ENCODE measurements at regions not wholly inside any gene's neighbourhood (a gene's known extent, or its start where the extent isn't known, plus 50 kb on each side); places are given as distances from the start of the nearest gene placed in this dataset.
"Not testable (repeated sequence)": the region's sequence is repeated elsewhere in the genome, so short reads cannot be mapped to it uniquely, and the experiment has no call there.

- Mint-ChIP-seq H3K9me3 (no peaks in the 10 kb centered on the region), H3K27ac (no peak overlapping the region), H3K4me1 (no peaks in the 10 kb centered on the region), H3K4me3 (no peak overlapping the region), H3K27me3 (peaks cover 29% of the 10 kb centered on the region), H3K36me3 (no peaks in the 10 kb centered on the region)
- DNase-seq: no peak
- CTCF ChIA-PET: no interaction called here
Measured at GRCh38 chr6:163743796-163744195, 329.3 kb downstream of the QKI start.

GRCh38 chr6:163741743-163742363 lies 327.3 kb downstream of the QKI start:
- Mint-ChIP-seq H3K27ac (no peak overlapping the region), H3K27me3 (peaks cover 23% of the 10 kb centered on the region), H3K4me3 (no peak overlapping the region), H3K4me1 (no peaks in the 10 kb centered on the region), H3K36me3 (no peaks in the 10 kb centered on the region), H3K9me3 (no peaks in the 10 kb centered on the region)
- CTCF ChIA-PET: no interaction called here
- DNase-seq: no peak

GRCh38 chr6:163741342-163741741 lies 326.8 kb downstream of the QKI start:
- DNase-seq: no peak
- Mint-ChIP-seq H3K9me3 (no peaks in the 10 kb centered on the region), H3K4me3 (no peak overlapping the region), H3K27me3 (peaks cover 23% of the 10 kb centered on the region), H3K27ac (no peak overlapping the region), H3K4me1 (no peaks in the 10 kb centered on the region), H3K36me3 (no peaks in the 10 kb centered on the region)
- CTCF ChIA-PET: no interaction called here

- CTCF ChIA-PET: no interaction called here
- H3K4me1 Mint-ChIP-seq: no peaks in the 10 kb centered on the region
- H3K27me3 Mint-ChIP-seq: peaks cover 18% of the 10 kb centered on the region
- no peaks in the 10 kb centered on the region for H3K36me3 Mint-ChIP-seq
- H3K27ac Mint-ChIP-seq: no peak overlapping the region
- H3K4me3 Mint-ChIP-seq: no peak overlapping the region
- no peak for DNase-seq
- H3K9me3 Mint-ChIP-seq: no peaks in the 10 kb centered on the region
Measured at GRCh38 chr6:163739966-163740365, 325.4 kb downstream of the QKI start.

- Mint-ChIP-seq H3K27ac (no peak overlapping the region), H3K4me1 (no peaks in the 10 kb centered on the region), H3K27me3 (peaks cover 18% of the 10 kb centered on the region)
Measured at GRCh38 chr6:163739408-163739725, 324.8 kb downstream of the QKI start.

GRCh38 chr6:163738725-163739407 lies 324.3 kb downstream of the QKI start:
- Mint-ChIP-seq H3K27ac (no peak overlapping the region), H3K9me3 (no peaks in the 10 kb centered on the region), H3K4me3 (no peak overlapping the region), H3K27me3 (peaks cover 18% of the 10 kb centered on the region), H3K36me3 (no peaks in the 10 kb centered on the region), H3K4me1 (no peaks in the 10 kb centered on the region)
- no peak for DNase-seq
- CTCF ChIA-PET: no interaction called here

More at GRCh38 chr6:163739408-163739725, 324.8 kb downstream of the QKI start:
- CTCF ChIA-PET: no interaction called here
- H3K4me3 Mint-ChIP-seq: no peak overlapping the region
- no peak for DNase-seq
- H3K9me3 Mint-ChIP-seq: no peaks in the 10 kb centered on the region
- no peaks in the 10 kb centered on the region for H3K36me3 Mint-ChIP-seq

GRCh38 chr6:163738304-163738703 lies 323.8 kb downstream of the QKI start:
- no peak for DNase-seq
- no peaks in the 10 kb centered on the region for H3K9me3 Mint-ChIP-seq
- no peaks in the 10 kb centered on the region for H3K4me1 Mint-ChIP-seq
- CTCF ChIA-PET: no interaction called here
- no peak overlapping the region for H3K27ac Mint-ChIP-seq
- peaks cover 20% of the 10 kb centered on the region for H3K27me3 Mint-ChIP-seq
- no peaks in the 10 kb centered on the region for H3K36me3 Mint-ChIP-seq
- no peak overlapping the region for H3K4me3 Mint-ChIP-seq

- CTCF ChIA-PET: no interaction called here
- no peaks in the 10 kb centered on the region for H3K9me3 Mint-ChIP-seq
- peaks cover 8% of the 10 kb centered on the region for H3K27me3 Mint-ChIP-seq
- DNase-seq: no peak
- no peak overlapping the region for H3K27ac Mint-ChIP-seq
- H3K4me3 Mint-ChIP-seq: no peak overlapping the region
- H3K4me1 Mint-ChIP-seq: no peaks in the 10 kb centered on the region
- H3K36me3 Mint-ChIP-seq: no peaks in the 10 kb centered on the region
Measured at GRCh38 chr6:163735076-163735475, 320.6 kb downstream of the QKI start.

- H3K4me1 Mint-ChIP-seq: no peaks in the 10 kb centered on the region
- no peak overlapping the region for H3K27ac Mint-ChIP-seq
- CTCF ChIA-PET: no interaction called here
Measured at GRCh38 chr6:163733061-163733460, 318.5 kb downstream of the QKI start.

GRCh38 chr6:163732479-163732878 lies 318.0 kb downstream of the QKI start:
- no peaks in the 10 kb centered on the region for H3K36me3 Mint-ChIP-seq
- CTCF ChIA-PET: no interaction called here
- peaks cover 3% of the 10 kb centered on the region for H3K27me3 Mint-ChIP-seq
- no peak overlapping the region for H3K27ac Mint-ChIP-seq
- DNase-seq: no peak
- H3K9me3 Mint-ChIP-seq: no peaks in the 10 kb centered on the region
- H3K4me1 Mint-ChIP-seq: no peaks in the 10 kb centered on the region
- no peak overlapping the region for H3K4me3 Mint-ChIP-seq

More at GRCh38 chr6:163733061-163733460, 318.5 kb downstream of the QKI start:
- Mint-ChIP-seq H3K36me3 (no peaks in the 10 kb centered on the region), H3K4me3 (no peak overlapping the region), H3K27me3 (peaks cover 4% of the 10 kb centered on the region), H3K9me3 (no peaks in the 10 kb centered on the region)
- DNase-seq: no peak

- H3K36me3 Mint-ChIP-seq, DNase-seq, CTCF ChIA-PET, H3K4me3 Mint-ChIP-seq, H3K9me3 Mint-ChIP-seq, H3K4me1 Mint-ChIP-seq, H3K27ac Mint-ChIP-seq, H3K27me3 Mint-ChIP-seq: not testable (repeated sequence)
Measured at GRCh38 chr6:163732014-163732351, 317.5 kb downstream of the QKI start.

- DNase-seq: no peak
- CTCF ChIA-PET: no interaction called here
- H3K27ac Mint-ChIP-seq: no peak overlapping the region
- no peaks in the 10 kb centered on the region for H3K36me3 Mint-ChIP-seq
- peaks cover 3% of the 10 kb centered on the region for H3K27me3 Mint-ChIP-seq
- no peaks in the 10 kb centered on the region for H3K9me3 Mint-ChIP-seq
- H3K4me3 Mint-ChIP-seq: no peak overlapping the region
- no peaks in the 10 kb centered on the region for H3K4me1 Mint-ChIP-seq
Measured at GRCh38 chr6:163731215-163732013, 316.9 kb downstream of the QKI start.

- DNase-seq: no peak
- Mint-ChIP-seq H3K36me3 (no peaks in the 10 kb centered on the region), H3K4me1 (no peaks in the 10 kb centered on the region), H3K9me3 (no peaks in the 10 kb centered on the region), H3K4me3 (no peak overlapping the region), H3K27me3 (peaks cover 3% of the 10 kb centered on the region), H3K27ac (no peak overlapping the region)
- CTCF ChIA-PET: no interaction called here
Measured at GRCh38 chr6:163730246-163731210, 316.0 kb downstream of the QKI start.

GRCh38 chr6:163729127-163729872 lies 314.8 kb downstream of the QKI start:
- no peaks in the 10 kb centered on the region for H3K9me3 Mint-ChIP-seq
- CTCF ChIA-PET: interaction anchor here (1.1 kb wide), 1 partner anchor 19 kb away, joined by 3 read pairs; no protein-coding TSS in a partner anchor

More at GRCh38 chr6:163729127-163729872, 314.8 kb downstream of the QKI start:
- H3K4me1 Mint-ChIP-seq: no peaks in the 10 kb centered on the region
- H3K4me3 Mint-ChIP-seq: no peak overlapping the region
- no peak for DNase-seq
- peaks cover 6% of the 10 kb centered on the region for H3K27me3 Mint-ChIP-seq
- no peak overlapping the region for H3K27ac Mint-ChIP-seq
- no peaks in the 10 kb centered on the region for H3K36me3 Mint-ChIP-seq

Measured in activated naive CD4-positive, alpha-beta T cell treated with anti-CD3 and anti-CD28 coated beads, Interleukin-2, amount 10 ng/mL, durations not matched to agents 7 days and 5 days (primary cell).